Gastroesophageal sphincter (tissue), 3 donors: ENCODE measurements at regions not wholly inside any gene's neighbourhood (a gene's known extent, or its start where the extent isn't known, plus 50 kb on each side); places are given as distances from the start of the nearest gene placed in this dataset.

Experiments
- CTCF ChIP-seq, 4 experiments: fragments of 200-600 bp in 2 of 4; fragments of 450-650 bp in 2 of 4; sonication (generic) in 1 of 4; IDR thresholded peaks; one replicate each; pipeline ENCODE4 v1.5.1; 2017 to 2019; ENCODE audit warnings: antibody characterized with exemption in 4 of 4, mild to moderate bottlenecking in 2 of 4, moderate library complexity in 2 of 4
- EP300 ChIP-seq: sonication (generic); formaldehyde crosslinking; IDR thresholded peaks from one replicate; pipeline ENCODE4 v1.6.1; 2017; ENCODE audit warnings: antibody characterized with exemption, mild to moderate bottlenecking
- POLR2A ChIP-seq, 2 donors: fragments of 450-650 bp; IDR thresholded peaks; one replicate each; pipeline ENCODE4 v1.6.1; 2017; ENCODE audit warnings: antibody characterized with exemption in 2 of 2, mild to moderate bottlenecking in 2 of 2, moderate library complexity in 1 of 2
- POLR2AphosphoS5 ChIP-seq: sonication (generic); formaldehyde crosslinking; IDR thresholded peaks from one replicate; pipeline ENCODE4 v1.6.1; 2017; ENCODE audit warnings: antibody characterized with exemption

GRCh38 chr20:4369798-4370124, 120.7 kb upstream of the ADRA1D start:
- TF ChIP-seq CTCF (IDR thresholded peaks at IDR 0.05) (no peak), EP300 (no peak), POLR2A (IDR thresholded peaks at IDR 0.05) (no peak), POLR2AphosphoS5 (no peak)
